SK-N-SH treated with all-trans-retinoic acid at 6 μM for 48 hours (cell line): ENCODE measurements at regions not wholly inside any gene's neighbourhood (a gene's known extent, or its start where the extent isn't known, plus 50 kb on each side); places are given as distances from the start of the nearest gene placed in this dataset.

ENCODE experiments used
- ATAC-seq: fragments of 200-7000 bp; cut with Tn5 transposase; 3 replicates; pipeline ENCODE4 v1.9.1; 2020; ENCODE audit warnings: mild to moderate bottlenecking, moderate library complexity
- ARNTL ChIP-seq: fragments of 450-650 bp; formaldehyde crosslinking; IDR thresholded peaks from 2 replicates; pipeline ENCODE4 v1.5.0; 2020; ENCODE audit warnings: low read depth, mild to moderate bottlenecking, moderate library complexity, borderline replicate concordance
- BACH2 ChIP-seq: fragments of 250-450 bp; sonication (Bioruptor Pico); IDR thresholded peaks from 2 replicates; pipeline ENCODE4 v1.9.0; 2021; ENCODE audit warnings: mild to moderate bottlenecking, borderline replicate concordance
- CSDC2 ChIP-seq: fragments of 250-450 bp; sonication (Bioruptor Pico); IDR thresholded peaks from 2 replicates; pipeline ENCODE4 v1.5.0; 2020; ENCODE audit warnings: mild to moderate bottlenecking, moderate library complexity
- ESRRG ChIP-seq: fragments of 250-450 bp; sonication (Bioruptor Pico); IDR thresholded peaks from 2 replicates; pipeline ENCODE4 v1.6.1; 2021; ENCODE audit warnings: mild to moderate bottlenecking
- GLIS3 ChIP-seq: fragments of 250-450 bp; sonication (Bioruptor Pico); IDR thresholded peaks from 2 replicates; pipeline ENCODE4 v1.5.0; 2020; ENCODE audit warnings: mild to moderate bottlenecking, moderate library complexity
- ISL1 ChIP-seq: fragments of 250-450 bp; sonication (Bioruptor Pico); IDR thresholded peaks from 2 replicates; pipeline ENCODE4 v2.1.2; 2022; ENCODE audit warnings: mild to moderate bottlenecking, moderate library complexity
- OSR1 ChIP-seq: fragments of 250-450 bp; sonication (Bioruptor Pico); IDR thresholded peaks from 2 replicates; pipeline ENCODE4 v1.8.0; 2022; ENCODE audit warnings: moderate library complexity, mild to moderate bottlenecking, inconsistent platforms
- PPARA ChIP-seq: fragments of 250-450 bp; sonication (Bioruptor Pico); IDR thresholded peaks from 2 replicates; pipeline ENCODE4 v1.5.0; 2020; ENCODE audit warnings: mild to moderate bottlenecking, borderline replicate concordance
- RARB ChIP-seq: fragments of 250-450 bp; sonication (Bioruptor Pico); IDR thresholded peaks from 2 replicates; pipeline ENCODE4 v1.8.0; 2021; ENCODE audit warnings: mild to moderate bottlenecking, moderate library complexity
- SNAI2 ChIP-seq: fragments of 250-450 bp; sonication (Bioruptor Pico); IDR thresholded peaks from 2 replicates; pipeline ENCODE4 v1.5.0; 2020; ENCODE audit warnings: mild to moderate bottlenecking, moderate library complexity
- TCF4 ChIP-seq: fragments of 250-450 bp; sonication (Bioruptor Pico); IDR thresholded peaks from 2 replicates; pipeline ENCODE4 v1.8.0; 2021; ENCODE audit warnings: mild to moderate bottlenecking, moderate library complexity, borderline replicate concordance
- TOX ChIP-seq: fragments of 250-450 bp; sonication (Bioruptor Pico); IDR thresholded peaks from 2 replicates; pipeline ENCODE4 v1.8.0; 2021; ENCODE audit warnings: mild to moderate bottlenecking, moderate library complexity, borderline replicate concordance
- ZC3H10 ChIP-seq: fragments of 250-450 bp; sonication (Bioruptor Pico); IDR thresholded peaks from 2 replicates; pipeline ENCODE4 v1.5.1; 2021; ENCODE audit warnings: mild to moderate bottlenecking, moderate library complexity
- ZNF565 ChIP-seq: fragments of 450-650 bp; formaldehyde crosslinking; conservative IDR thresholded peaks from 2 replicates; pipeline ENCODE4 v1.5.0; 2020; ENCODE audit warnings: low read depth, mild to moderate bottlenecking, moderate library complexity
- ZNF70 ChIP-seq: fragments of 450-650 bp; formaldehyde crosslinking; IDR thresholded peaks from 2 replicates; pipeline ENCODE4 v1.5.0; 2020; ENCODE audit warnings: mild to moderate bottlenecking, moderate library complexity
- ZNF8 ChIP-seq: fragments of 450-650 bp; formaldehyde crosslinking; IDR thresholded peaks from 2 replicates; pipeline ENCODE4 v1.5.0; 2020; ENCODE audit warnings: mild to moderate bottlenecking, moderate library complexity
- TF ChIP-seq, protein P1 (sequence below): fragments of 250-450 bp; sonication (Bioruptor Pico); IDR thresholded peaks from 2 replicates; pipeline ENCODE4 v1.5.0; 2020; ENCODE audit warnings: mild to moderate bottlenecking, moderate library complexity
- TF ChIP-seq, protein P2 (sequence below): fragments of 250-450 bp; sonication (Bioruptor Pico); IDR thresholded peaks from 2 replicates; pipeline ENCODE4 v1.8.0; 2020; ENCODE audit warnings: mild to moderate bottlenecking, moderate library complexity, borderline replicate concordance
- TF ChIP-seq, protein P3 (sequence below): fragments of 250-450 bp; sonication (Bioruptor Pico); IDR thresholded peaks from 2 replicates; pipeline ENCODE4 v1.5.1; 2021; ENCODE audit warnings: mild to moderate bottlenecking, moderate library complexity
- TF ChIP-seq, protein P4 (sequence below): fragments of 250-450 bp; sonication (Bioruptor Pico); IDR thresholded peaks from 2 replicates; pipeline ENCODE4 v1.5.1; 2020; ENCODE audit warnings: low read depth, mild to moderate bottlenecking, moderate library complexity

DNA sequence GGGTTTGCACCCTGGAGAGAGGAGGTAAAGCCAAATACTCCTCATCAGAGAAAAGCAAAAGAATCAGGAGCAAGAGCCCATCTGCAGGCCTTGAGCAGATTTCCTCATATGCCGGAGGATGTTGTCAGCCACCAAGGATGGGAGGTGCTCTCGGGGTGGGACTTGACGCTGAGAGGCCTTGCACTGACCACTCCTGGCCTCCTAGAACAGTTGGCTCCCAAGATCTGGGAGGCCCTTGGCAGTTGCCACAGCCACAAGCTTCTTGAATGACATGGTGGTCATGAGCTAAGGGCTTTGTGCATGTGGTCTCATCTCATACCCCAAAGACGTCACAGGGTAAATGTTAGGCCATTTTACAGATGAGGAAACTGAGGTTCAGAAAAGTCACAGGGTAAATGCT, 75.2 kb upstream of the PMEPA1 start:
- no peak for ATAC-seq
- TF ChIP-seq, protein P1, sequence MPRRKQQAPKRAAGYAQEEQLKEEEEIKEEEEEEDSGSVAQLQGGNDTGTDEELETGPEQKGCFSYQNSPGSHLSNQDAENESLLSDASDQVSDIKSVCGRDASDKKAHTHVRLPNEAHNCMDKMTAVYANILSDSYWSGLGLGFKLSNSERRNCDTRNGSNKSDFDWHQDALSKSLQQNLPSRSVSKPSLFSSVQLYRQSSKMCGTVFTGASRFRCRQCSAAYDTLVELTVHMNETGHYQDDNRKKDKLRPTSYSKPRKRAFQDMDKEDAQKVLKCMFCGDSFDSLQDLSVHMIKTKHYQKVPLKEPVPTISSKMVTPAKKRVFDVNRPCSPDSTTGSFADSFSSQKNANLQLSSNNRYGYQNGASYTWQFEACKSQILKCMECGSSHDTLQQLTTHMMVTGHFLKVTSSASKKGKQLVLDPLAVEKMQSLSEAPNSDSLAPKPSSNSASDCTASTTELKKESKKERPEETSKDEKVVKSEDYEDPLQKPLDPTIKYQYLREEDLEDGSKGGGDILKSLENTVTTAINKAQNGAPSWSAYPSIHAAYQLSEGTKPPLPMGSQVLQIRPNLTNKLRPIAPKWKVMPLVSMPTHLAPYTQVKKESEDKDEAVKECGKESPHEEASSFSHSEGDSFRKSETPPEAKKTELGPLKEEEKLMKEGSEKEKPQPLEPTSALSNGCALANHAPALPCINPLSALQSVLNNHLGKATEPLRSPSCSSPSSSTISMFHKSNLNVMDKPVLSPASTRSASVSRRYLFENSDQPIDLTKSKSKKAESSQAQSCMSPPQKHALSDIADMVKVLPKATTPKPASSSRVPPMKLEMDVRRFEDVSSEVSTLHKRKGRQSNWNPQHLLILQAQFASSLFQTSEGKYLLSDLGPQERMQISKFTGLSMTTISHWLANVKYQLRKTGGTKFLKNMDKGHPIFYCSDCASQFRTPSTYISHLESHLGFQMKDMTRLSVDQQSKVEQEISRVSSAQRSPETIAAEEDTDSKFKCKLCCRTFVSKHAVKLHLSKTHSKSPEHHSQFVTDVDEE (CRISPR knock-in tag), result no peak
- no peak for TF ChIP-seq ESRRG (CRISPR knock-in tag)
- no peak for TF ChIP-seq SNAI2 (CRISPR knock-in tag)
- no peak for TF ChIP-seq ARNTL (CRISPR knock-in tag)
- TF ChIP-seq, protein P2, sequence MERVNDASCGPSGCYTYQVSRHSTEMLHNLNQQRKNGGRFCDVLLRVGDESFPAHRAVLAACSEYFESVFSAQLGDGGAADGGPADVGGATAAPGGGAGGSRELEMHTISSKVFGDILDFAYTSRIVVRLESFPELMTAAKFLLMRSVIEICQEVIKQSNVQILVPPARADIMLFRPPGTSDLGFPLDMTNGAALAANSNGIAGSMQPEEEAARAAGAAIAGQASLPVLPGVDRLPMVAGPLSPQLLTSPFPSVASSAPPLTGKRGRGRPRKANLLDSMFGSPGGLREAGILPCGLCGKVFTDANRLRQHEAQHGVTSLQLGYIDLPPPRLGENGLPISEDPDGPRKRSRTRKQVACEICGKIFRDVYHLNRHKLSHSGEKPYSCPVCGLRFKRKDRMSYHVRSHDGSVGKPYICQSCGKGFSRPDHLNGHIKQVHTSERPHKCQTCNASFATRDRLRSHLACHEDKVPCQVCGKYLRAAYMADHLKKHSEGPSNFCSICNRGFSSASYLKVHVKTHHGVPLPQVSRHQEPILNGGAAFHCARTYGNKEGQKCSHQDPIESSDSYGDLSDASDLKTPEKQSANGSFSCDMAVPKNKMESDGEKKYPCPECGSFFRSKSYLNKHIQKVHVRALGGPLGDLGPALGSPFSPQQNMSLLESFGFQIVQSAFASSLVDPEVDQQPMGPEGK, result no peak

DNA sequence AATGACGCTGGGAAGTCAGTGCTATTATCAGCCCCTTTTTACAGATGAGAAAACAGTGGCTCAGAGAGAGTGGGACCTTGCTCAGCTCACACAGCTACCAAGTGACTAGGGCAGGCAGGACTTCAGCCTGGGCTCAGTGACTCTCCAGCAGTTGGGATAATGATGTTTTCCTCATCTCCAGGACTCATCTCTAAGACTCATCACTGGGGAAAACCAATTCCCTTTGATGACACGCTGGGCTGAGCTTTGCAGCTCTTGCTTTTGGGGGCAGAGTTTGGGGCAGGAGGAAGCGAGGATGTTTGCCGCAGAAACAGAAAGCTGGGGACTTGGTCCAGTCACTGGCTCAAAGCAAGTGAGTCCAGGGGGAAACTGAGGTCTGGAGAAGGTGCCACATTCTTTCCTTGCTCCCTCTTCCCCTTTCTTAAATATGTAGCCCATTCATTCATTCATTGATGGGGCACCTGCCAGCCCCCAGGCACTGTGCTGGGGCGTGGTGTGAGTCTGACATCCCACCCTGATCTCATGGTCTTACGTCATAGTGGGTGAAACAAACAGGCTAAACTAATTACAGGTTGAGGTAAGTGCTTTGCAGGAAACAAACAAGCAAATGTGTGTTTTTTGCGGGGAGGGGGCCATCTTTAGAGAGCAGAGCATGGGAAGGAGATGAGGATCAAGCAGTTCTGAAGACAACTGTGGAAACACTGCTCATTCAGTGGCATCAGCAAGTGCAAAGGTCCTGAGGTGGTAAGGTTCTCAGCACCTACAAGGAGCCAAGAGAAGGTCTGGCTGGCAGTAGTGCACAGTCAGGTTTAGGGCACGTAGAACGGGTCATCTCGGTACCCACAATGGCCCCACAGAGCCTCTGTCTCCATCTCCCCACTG, 74.4 kb upstream of the PMEPA1 start:
- no peak for ATAC-seq
- no peak for TF ChIP-seq RARB (CRISPR knock-in tag)
- no peak for TF ChIP-seq ZNF8
- TF ChIP-seq OSR1, result no peak
- TF ChIP-seq CSDC2 (CRISPR knock-in tag), result no peak
- no peak for TF ChIP-seq ZNF70 (CRISPR knock-in tag)
- TF ChIP-seq, protein P3, sequence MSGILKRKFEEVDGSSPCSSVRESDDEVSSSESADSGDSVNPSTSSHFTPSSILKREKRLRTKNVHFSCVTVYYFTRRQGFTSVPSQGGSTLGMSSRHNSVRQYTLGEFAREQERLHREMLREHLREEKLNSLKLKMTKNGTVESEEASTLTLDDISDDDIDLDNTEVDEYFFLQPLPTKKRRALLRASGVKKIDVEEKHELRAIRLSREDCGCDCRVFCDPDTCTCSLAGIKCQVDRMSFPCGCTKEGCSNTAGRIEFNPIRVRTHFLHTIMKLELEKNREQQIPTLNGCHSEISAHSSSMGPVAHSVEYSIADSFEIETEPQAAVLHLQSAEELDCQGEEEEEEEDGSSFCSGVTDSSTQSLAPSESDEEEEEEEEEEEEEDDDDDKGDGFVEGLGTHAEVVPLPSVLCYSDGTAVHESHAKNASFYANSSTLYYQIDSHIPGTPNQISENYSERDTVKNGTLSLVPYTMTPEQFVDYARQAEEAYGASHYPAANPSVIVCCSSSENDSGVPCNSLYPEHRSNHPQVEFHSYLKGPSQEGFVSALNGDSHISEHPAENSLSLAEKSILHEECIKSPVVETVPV, result no peak
- TF ChIP-seq ZC3H10 (CRISPR knock-in tag), result no peak
- TF ChIP-seq TCF4 (CRISPR knock-in tag), result no peak
- TF ChIP-seq, all 23 proteins: peak for 0

DNA sequence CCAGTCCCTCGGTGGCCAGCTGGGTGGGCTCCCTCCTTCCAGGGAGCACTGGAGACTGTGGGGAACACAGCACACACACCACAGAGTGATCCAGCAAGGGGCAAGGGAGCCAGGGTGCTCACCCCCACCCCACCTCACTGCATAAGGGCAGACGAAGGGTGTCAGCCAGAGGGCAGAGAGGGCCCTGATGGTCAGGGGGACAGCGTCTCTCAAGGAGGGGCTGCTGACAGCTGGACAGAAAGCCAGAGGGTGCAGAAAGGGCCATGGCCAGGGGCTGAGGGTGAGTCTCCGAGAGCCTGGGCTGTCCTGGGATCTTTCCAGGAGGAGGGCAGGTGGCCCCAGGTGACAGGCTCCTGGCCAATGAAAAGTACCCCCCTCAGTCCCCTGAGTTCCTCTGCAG, 73.4 kb upstream of the PMEPA1 start:
- no peak for ATAC-seq

DNA sequence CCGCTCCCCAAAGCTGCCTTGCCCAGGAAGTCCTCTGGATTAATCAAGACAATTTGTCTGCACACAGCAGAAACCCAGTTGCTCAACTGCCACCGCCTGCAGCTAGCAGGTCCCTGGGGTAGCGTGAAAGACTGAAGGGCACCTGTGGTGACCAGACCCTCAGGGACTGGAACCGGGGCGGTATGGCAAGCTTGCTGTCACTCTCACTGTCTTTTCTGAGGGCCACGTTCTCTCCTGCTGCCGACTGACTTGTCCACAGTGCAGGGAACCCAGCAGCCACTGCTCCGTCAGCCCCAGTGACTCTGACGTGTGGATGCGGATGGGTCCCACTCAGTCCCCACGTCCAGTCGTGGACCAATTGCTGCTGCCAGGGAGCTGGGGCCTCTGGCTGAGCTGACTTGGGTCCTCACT, 72.8 kb upstream of the PMEPA1 start:
- no peak for ATAC-seq
- TF ChIP-seq RARB (CRISPR knock-in tag) (no peak), BACH2 (CRISPR knock-in tag) (no peak), CSDC2 (CRISPR knock-in tag) (no peak), OSR1 (no peak), TOX (no peak), ZNF8 (no peak)
- TF ChIP-seq, protein P4, sequence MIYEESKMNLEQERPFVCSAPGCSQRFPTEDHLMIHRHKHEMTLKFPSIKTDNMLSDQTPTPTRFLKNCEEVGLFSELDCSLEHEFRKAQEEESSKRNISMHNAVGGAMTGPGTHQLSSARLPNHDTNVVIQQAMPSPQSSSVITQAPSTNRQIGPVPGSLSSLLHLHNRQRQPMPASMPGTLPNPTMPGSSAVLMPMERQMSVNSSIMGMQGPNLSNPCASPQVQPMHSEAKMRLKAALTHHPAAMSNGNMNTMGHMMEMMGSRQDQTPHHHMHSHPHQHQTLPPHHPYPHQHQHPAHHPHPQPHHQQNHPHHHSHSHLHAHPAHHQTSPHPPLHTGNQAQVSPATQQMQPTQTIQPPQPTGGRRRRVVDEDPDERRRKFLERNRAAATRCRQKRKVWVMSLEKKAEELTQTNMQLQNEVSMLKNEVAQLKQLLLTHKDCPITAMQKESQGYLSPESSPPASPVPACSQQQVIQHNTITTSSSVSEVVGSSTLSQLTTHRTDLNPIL, result no peak

More for the DNA sequence above, 73.4 kb upstream of the PMEPA1 start:
- TF ChIP-seq SNAI2 (CRISPR knock-in tag), result no peak
- TF ChIP-seq BACH2 (CRISPR knock-in tag), result no peak
- no peak for TF ChIP-seq RARB (CRISPR knock-in tag)

DNA sequence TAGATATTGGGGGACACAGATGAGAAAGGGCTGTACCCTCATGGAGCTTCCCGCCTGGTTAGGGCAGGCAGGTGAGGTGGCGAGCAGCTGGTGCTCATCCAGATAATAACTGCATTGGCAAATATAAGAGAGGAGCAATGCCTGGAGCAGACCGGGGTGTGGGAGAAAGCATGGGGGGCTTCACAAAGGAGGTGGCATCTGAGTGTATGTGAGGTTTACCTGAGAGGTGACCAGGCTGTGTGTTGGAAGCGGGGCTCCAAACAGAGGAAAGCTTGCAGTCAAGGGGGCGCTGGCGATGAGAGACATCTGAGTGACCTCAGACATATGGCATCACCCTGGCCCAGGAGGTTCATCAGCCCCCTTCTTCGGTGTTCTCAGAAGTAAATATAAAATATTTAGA, 72.1 kb upstream of the PMEPA1 start:
- ATAC-seq, result no peak

DNA sequence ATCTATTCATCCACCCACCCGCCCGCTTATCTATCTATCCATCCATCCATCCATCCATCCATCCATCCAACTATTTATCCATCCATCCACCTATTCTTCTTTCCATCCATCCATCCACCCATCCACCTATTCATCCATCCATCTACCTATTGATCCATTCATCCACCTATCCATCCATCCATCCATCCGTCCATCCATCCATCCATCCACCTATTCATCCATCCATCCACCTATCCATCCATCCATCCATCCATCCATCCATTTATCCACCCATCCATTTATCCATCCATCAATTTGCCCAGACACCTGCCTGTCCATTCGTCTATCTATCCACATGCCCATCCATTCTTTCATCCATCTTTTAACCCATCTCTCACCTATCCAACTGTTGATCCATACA, 71.1 kb upstream of the PMEPA1 start:
- ATAC-seq, result no peak
- TF ChIP-seq GLIS3 (CRISPR knock-in tag), result no peak
- no peak for TF ChIP-seq OSR1
- TF ChIP-seq TOX, result no peak
- TF ChIP-seq PPARA (CRISPR knock-in tag), result no peak
- no peak for TF ChIP-seq ARNTL (CRISPR knock-in tag)
- TF ChIP-seq ISL1 (CRISPR knock-in tag), result no peak

More for the DNA sequence above, 72.1 kb upstream of the PMEPA1 start:
- no peak for TF ChIP-seq OSR1
- TF ChIP-seq CSDC2 (CRISPR knock-in tag), result no peak
- no peak for TF ChIP-seq ZNF565 (CRISPR knock-in tag)
